22Rv1 (cell line): ENCODE measurements at regions not wholly inside any gene's neighbourhood (a gene's known extent, or its start where the extent isn't known, plus 50 kb on each side); places are given as distances from the start of the nearest gene placed in this dataset.

Source experiments
- CTCF ChIP-seq: fragments of 450-650 bp; IDR thresholded peaks from 2 replicates; pipeline ENCODE4 v1.5.1; 2017; ENCODE audit warnings: mild to moderate bottlenecking
- ZFX ChIP-seq: fragments of 450-650 bp; IDR thresholded peaks from 2 replicates; pipeline ENCODE4 v1.6.1; 2017; ENCODE audit warnings: antibody characterized with exemption, borderline replicate concordance

- TF ChIP-seq CTCF (no peak), ZFX (no peak)
These were observed 214.3 kb downstream of the DHX35 start for GRCh38 chr20:39176457-39176856.
